RWPE1 (cell line): ENCODE measurements at regions not wholly inside any gene's neighbourhood (a gene's known extent, or its start where the extent isn't known, plus 50 kb on each side); places are given as distances from the start of the nearest gene placed in this dataset.

Source experiments
- CTCF ChIA-PET: fragments of 350-600 bp; sonication (Branson Sonifier 250); formaldehyde crosslinking; extraction: SDS; loops from one replicate; lab custom pipeline; 2021; lab: Yijun Ruan, JAX
- POLR2A ChIA-PET: fragments of 400-600 bp; formaldehyde crosslinking; extraction: SDS; loops from one replicate; lab custom pipeline; 2020; ENCODE audit warnings: antibody characterized with exemption; ENCODE audit not compliant: low non-redundant PET; lab: Yijun Ruan, JAX
- DNase-seq: peaks from one replicate; pipeline ENCODE4 v3.0.0; 2012; ENCODE audit warnings: low spot score
- H3K27ac ChIP-seq: fragments of 450-650 bp; 2 replicates; pipeline ENCODE4 v1.5.1; 2017
- TF ChIP-seq, protein P1 (sequence below): fragments of 450-650 bp; conservative IDR thresholded peaks from 2 replicates; pipeline ENCODE4 v1.5.1; 2017; ENCODE audit warnings: low read depth, mild to moderate bottlenecking

DNA sequence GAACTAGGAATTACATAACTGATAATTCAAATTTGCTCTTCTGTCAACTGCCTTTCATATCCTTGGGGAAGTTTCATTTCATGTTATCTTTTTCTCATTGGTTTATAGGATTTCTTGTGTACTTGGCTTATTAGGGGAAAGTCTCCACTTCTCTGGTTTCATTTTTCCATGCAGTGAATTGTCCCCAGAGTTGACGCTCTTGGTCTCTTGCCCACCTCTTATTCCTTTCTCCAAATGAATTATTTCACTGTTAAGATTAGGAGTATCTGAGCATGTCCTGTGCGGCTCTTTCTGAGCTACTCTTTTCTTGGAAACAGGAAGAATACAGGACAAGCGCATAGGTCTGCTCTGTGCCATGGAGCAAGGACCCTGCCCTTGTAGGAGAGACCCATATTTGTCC is 104.8 kb downstream of the POSTN start:
- TF ChIP-seq, protein P1, sequence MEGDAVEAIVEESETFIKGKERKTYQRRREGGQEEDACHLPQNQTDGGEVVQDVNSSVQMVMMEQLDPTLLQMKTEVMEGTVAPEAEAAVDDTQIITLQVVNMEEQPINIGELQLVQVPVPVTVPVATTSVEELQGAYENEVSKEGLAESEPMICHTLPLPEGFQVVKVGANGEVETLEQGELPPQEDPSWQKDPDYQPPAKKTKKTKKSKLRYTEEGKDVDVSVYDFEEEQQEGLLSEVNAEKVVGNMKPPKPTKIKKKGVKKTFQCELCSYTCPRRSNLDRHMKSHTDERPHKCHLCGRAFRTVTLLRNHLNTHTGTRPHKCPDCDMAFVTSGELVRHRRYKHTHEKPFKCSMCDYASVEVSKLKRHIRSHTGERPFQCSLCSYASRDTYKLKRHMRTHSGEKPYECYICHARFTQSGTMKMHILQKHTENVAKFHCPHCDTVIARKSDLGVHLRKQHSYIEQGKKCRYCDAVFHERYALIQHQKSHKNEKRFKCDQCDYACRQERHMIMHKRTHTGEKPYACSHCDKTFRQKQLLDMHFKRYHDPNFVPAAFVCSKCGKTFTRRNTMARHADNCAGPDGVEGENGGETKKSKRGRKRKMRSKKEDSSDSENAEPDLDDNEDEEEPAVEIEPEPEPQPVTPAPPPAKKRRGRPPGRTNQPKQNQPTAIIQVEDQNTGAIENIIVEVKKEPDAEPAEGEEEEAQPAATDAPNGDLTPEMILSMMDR = no peak
- POLR2A ChIA-PET = no interaction called here

DNA sequence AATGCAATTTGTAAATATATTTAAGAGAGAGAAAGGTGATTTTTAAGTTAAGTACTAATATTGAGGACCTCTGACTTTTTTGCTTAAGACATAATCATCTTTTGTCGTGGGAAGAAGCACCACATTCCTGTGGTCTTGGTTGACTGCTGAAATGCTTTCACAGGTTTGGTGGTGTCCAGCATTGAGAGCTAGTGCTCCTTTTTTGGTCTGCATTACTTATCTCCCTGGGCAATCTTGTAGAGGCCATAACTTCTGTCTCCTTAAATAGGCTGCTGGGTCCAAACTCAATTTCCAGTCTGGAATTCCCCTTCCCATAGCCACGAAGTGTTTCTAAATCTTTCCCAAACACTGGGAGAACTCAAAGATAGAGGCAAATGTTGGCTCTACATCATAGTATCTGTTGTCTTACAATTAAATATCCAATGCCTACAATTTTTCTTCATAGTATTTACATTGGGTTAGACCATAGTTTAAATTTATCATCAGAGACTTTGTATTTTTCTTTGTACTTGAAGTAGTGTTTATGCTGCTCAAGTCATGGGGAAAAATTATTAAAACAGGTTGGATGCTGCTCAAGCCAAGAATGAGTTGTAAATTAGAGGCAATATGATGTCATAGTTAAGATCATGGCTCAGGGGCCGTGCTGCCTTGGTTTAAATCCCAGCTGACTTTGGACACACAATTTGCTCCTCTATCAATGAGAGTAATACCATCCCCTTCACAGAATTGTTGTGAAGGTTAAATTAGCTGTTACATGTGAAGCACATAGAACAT is 105.6 kb downstream of the POSTN start:
- TF ChIP-seq, protein P1 = no peak
- POLR2A ChIA-PET = no interaction called here
- CTCF ChIA-PET = interaction anchor here (0.6 kb wide), 1 partner anchor 282 kb away, joined by 3 read pairs; no protein-coding TSS in a partner anchor
- no peak for DNase-seq
- H3K27ac ChIP-seq = no peak overlapping the region

More for the DNA sequence above, 104.8 kb downstream of the POSTN start:
- no peak overlapping the region for H3K27ac ChIP-seq
- CTCF ChIA-PET = no interaction called here
- DNase-seq = no peak

DNA sequence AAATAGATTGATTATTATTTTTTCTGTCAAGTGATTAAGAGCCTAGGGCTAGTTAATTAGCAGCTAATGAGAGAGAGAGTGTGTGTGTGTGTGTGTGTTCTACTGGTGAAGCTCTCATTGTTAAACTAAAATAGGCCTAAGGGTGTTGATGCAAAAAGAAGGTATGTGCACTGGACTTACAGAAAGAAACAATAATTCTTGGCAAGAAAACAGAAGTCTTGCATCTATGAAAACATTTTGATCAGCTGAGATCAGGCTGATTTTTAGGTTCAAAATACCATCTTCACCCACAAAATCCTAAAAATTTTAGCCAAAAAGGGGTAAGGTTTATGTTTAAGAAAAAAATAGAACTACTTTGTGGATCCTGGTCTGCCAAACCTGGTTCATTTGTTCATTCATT is 106.5 kb downstream of the POSTN start:
- no peak overlapping the region for H3K27ac ChIP-seq
- POLR2A ChIA-PET = no interaction called here
- CTCF ChIA-PET = interaction anchor here (0.6 kb wide), 1 partner anchor 281 kb away, joined by 3 read pairs; no protein-coding TSS in a partner anchor
- DNase-seq = no peak
- TF ChIP-seq, protein P1 = no peak

DNA sequence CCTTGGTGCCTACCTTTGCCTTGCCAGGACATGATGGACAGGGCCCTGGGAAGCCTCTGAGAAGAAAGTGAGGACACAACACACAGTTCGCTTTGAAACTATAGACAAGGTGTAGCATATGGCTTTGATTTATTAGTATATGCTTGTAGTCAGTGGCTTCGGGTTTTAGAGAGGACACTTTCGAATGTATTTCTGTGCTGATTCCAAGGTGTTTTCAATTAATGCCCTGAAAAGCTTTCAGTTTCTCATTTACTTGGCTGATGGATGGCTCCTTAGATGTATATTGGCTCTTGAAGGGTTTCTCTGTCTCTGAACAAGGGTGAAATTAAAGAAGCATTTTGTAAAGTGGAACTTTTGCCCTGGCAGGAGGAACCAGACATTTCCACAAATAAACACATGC is 106.9 kb downstream of the POSTN start:
- CTCF ChIA-PET = no interaction called here
- TF ChIP-seq, protein P1 = no peak
- no peak for DNase-seq
- POLR2A ChIA-PET = no interaction called here
- no peak overlapping the region for H3K27ac ChIP-seq

DNA sequence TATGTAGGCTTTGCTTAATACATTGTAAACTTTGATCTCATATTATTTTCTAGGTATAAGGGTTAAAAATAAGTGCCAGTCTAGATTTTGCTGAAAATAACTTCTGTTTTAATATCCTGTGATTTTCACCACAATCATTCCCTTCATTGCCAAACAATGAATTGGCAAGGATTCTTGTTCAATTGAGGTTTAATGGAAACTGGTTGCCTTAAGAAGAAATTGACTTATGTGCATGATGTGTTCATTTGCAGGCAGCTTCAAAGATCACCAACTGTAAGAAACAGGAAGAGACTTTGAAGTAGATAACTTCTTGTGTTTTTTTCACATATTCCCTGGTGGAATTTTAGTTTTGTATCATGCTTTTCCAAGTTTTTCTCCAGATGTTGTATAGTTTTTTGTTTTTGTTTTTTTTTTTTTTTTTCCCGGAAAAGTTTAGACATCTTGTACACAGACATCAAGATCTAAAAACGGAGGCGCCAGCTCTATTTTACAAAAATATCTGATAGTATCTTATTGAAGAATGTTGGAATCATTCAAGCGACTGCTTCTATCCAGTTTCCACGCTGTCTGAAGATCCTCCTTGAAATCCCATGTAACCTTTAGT is 108.3 kb downstream of the POSTN start:
- DNase-seq = no peak
- H3K27ac ChIP-seq = no peak overlapping the region
- TF ChIP-seq, protein P1 = no peak
- POLR2A ChIA-PET = no interaction called here
- CTCF ChIA-PET = interaction anchor here (0.7 kb wide), 1 partner anchor 216 kb away, joined by 3 read pairs; no protein-coding TSS in a partner anchor

DNA sequence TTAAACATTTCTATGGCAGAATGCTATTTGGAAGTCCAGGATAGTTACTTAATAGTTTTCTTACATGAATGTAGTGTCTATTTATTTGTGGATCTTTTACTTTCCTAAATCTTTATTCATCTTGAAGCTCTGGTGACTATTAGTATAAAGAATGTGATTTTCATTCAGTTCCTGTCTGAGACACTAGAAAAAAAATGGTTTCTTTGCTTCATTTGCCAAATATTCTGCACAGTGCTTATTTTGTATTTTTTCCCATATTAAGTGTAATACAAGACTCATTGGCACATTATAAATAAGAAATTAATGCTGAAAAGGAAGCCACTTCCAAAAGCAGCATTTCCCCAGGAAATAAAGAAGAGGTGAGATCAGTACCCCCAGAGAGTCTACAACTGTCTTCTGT is 109.8 kb downstream of the POSTN start:
- ChIA-PET CTCF (no interaction called here), POLR2A (no interaction called here)
- no peak overlapping the region for H3K27ac ChIP-seq
- TF ChIP-seq, protein P1 = no peak
- no peak for DNase-seq
